ENCODE measurements at regions not wholly inside any gene's neighbourhood (a gene's known extent, or its start where the extent isn't known, plus 50 kb on each side); places are given as distances from the start of the nearest gene placed in this dataset.
"Not testable (repeated sequence)": the region's sequence is repeated elsewhere in the genome, so short reads cannot be mapped to it uniquely, and the experiment has no call there.

DNA sequence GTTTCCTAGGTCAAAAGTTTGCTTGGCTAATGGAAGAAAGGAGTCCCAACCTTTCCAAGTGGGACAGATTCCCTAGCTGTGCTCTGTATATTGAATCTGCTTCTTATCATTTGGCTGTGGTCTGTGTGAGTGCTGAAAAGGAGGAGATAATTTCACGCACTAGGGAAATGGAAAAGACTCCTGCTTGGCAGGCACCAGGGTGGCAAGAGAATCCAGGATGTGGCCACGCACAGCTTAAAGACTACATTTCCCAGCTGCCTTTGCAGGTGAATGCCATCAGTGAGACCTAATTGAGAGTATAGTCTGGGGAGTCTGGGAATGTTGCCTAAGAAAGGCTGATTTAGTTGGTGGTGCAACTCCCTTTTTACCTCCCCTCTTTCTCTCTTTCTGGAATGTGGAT, 253.5 kb upstream of the PLGLB1 start:
- TF ChIP-seq POLR2A (IDR thresholded peaks at IDR 0.05; ENCODE audit: low read length); GATA1 (IDR thresholded peaks at IDR 0.05; ENCODE audit: low read depth, low read length): not testable (repeated sequence)
